HEK293 (cell line): ENCODE measurements at regions not wholly inside any gene's neighbourhood (a gene's known extent, or its start where the extent isn't known, plus 50 kb on each side); places are given as distances from the start of the nearest gene placed in this dataset.

Source experiments
- CTCF ChIA-PET: fragments of 350-600 bp; formaldehyde crosslinking; extraction: SDS; loops from one replicate; lab custom pipeline; 2021; ENCODE audit warnings: antibody characterized with exemption; lab: Yijun Ruan, JAX
- POLR2A ChIA-PET: fragments of 300-600 bp; formaldehyde crosslinking; extraction: SDS; loops from one replicate; lab custom pipeline; 2020; ENCODE audit warnings: antibody characterized with exemption, inconsistent platforms; lab: Yijun Ruan, JAX
- H3K27ac ChIP-seq: fragments of 200-500 bp; sonication (Bioruptor generic); 2 replicates; pipeline ENCODE4 v1.5.1; 2014; ENCODE audit warnings: low read depth, low read length, control low read depth, inconsistent platforms; ENCODE audit errors: extremely low read depth
- H3K36me3 ChIP-seq, 2 experiments: fragments of 200-500 bp in 1 of 2; sonication (Bioruptor generic) in 1 of 2; 1 replicate in 1 of 2; 2 replicates in 1 of 2; pipeline ENCODE4 v1.5.1; 2014 to 2017; ENCODE audit warnings: inconsistent platforms in 2 of 2, low read length in 2 of 2; ENCODE audit not compliant: control insufficient read depth in 2 of 2, insufficient read depth in 1 of 2
- H3K4me1 ChIP-seq: fragments of 200-500 bp; sonication (Bioruptor generic); 2 replicates; pipeline ENCODE4 v1.5.1; 2014; ENCODE audit warnings: mild to moderate bottlenecking, low read length, inconsistent platforms; ENCODE audit not compliant: control insufficient read depth, insufficient read depth
- H3K4me3 ChIP-seq: 2 replicates; pipeline ENCODE4 v1.5.1; 2011; ENCODE audit warnings: low read depth, mild to moderate bottlenecking, control low read depth, low read length, moderate library complexity
- H3K9me3 ChIP-seq: fragments of 200-500 bp; sonication (Bioruptor generic); 2 replicates; pipeline ENCODE4 v1.5.1; 2014; ENCODE audit warnings: low read depth, low read length, inconsistent platforms; ENCODE audit not compliant: control insufficient read depth, insufficient read depth
- TRIM28 ChIP-seq: IDR thresholded peaks from 2 replicates; pipeline ENCODE4 v1.6.1; 2011; ENCODE audit warnings: low read length, control low read depth, borderline replicate concordance
- ZBTB48 ChIP-seq: fragments of 450-650 bp; formaldehyde crosslinking; IDR thresholded peaks from 2 replicates; pipeline ENCODE4 v1.5.1; 2016; ENCODE audit warnings: missing biosample characterization, missing genetic modification characterization
- ZNF366 ChIP-seq: fragments of 450-650 bp; formaldehyde crosslinking; conservative IDR thresholded peaks from 2 replicates; pipeline ENCODE4 v1.5.1; 2016; ENCODE audit warnings: missing biosample characterization, missing genetic modification characterization
- ZNF791 ChIP-seq: fragments of 450-650 bp; formaldehyde crosslinking; IDR thresholded peaks from 2 replicates; pipeline ENCODE4 v1.5.1; 2016; ENCODE audit warnings: missing biosample characterization, missing genetic modification characterization

GRCh38 chr1:67883069-67883468, 49.8 kb upstream of the GNG12 start:
- Histone ChIP-seq H3K4me3 (no peak overlapping the region), H3K4me1 (no peaks in the 10 kb centered on the region; the same call in 1 of the 2 replicates), H3K9me3 (no peaks in the 10 kb centered on the region), H3K36me3 (no peaks in the 10 kb centered on the region), H3K27ac (no peak overlapping the region)
- ChIA-PET CTCF (interaction anchor here (0.6 kb wide), 1 partner anchor 317 kb away, joined by 6 read pairs; no protein-coding TSS in a partner anchor), POLR2A (no interaction called here)
- TF ChIP-seq ZNF366 (tag by site-specific recombination) = peak; percentile 83
- no peak for TF ChIP-seq ZNF791 (tag by site-specific recombination)
- TF ChIP-seq ZBTB48 (tag by site-specific recombination) = no peak
- TF ChIP-seq TRIM28 = no peak
